ENCODE measurements at regions not wholly inside any gene's neighbourhood (a gene's known extent, or its start where the extent isn't known, plus 50 kb on each side); places are given as distances from the start of the nearest gene placed in this dataset.

- H3K4me3 ChIP-seq (ENCODE audit: control insufficient read depth, low read depth, low read length): no peak overlapping the region
- no peak for TF ChIP-seq CTCF (IDR thresholded peaks at IDR 0.05; ENCODE audit: control insufficient read depth, insufficient read depth, low read depth, low read length, missing control alignments)
- no peak for DNase-seq (ENCODE audit: low read depth)
Measured at GRCh38 chr4:79756140-79756895, 316.7 kb downstream of the ANTXR2 start.

- TF ChIP-seq CTCF (IDR thresholded peaks at IDR 0.05; ENCODE audit: control insufficient read depth, insufficient read depth, low read depth, low read length, missing control alignments): no peak
- no peak overlapping the region for H3K4me3 ChIP-seq (ENCODE audit: control insufficient read depth, low read depth, low read length)
- no peak for DNase-seq (ENCODE audit: low read depth)
Measured at GRCh38 chr4:79748835-79749234, 324.2 kb downstream of the ANTXR2 start.

GRCh38 chr4:79747252-79747651, 325.8 kb downstream of the ANTXR2 start:
- no peak for DNase-seq (ENCODE audit: low read depth)
- H3K4me3 ChIP-seq (ENCODE audit: control insufficient read depth, low read depth, low read length): no peak overlapping the region
- TF ChIP-seq CTCF (IDR thresholded peaks at IDR 0.05; ENCODE audit: control insufficient read depth, insufficient read depth, low read depth, low read length, missing control alignments): no peak

GRCh38 chr4:79743014-79743413, 330.0 kb downstream of the ANTXR2 start:
- no peak for TF ChIP-seq CTCF (IDR thresholded peaks at IDR 0.05; ENCODE audit: control insufficient read depth, insufficient read depth, low read depth, low read length, missing control alignments)
- H3K4me3 ChIP-seq (ENCODE audit: control insufficient read depth, low read depth, low read length): no peak overlapping the region
- no peak for DNase-seq (ENCODE audit: low read depth)

- DNase-seq (ENCODE audit: low read depth): no peak
- no peak for TF ChIP-seq CTCF (IDR thresholded peaks at IDR 0.05; ENCODE audit: control insufficient read depth, insufficient read depth, low read depth, low read length, missing control alignments)
- H3K4me3 ChIP-seq (ENCODE audit: control insufficient read depth, low read depth, low read length): no peak overlapping the region
Measured at GRCh38 chr4:79739912-79740311, 331.9 kb upstream of the GK2 start.

- no peak for TF ChIP-seq CTCF (IDR thresholded peaks at IDR 0.05; ENCODE audit: control insufficient read depth, insufficient read depth, low read depth, low read length, missing control alignments)
- no peak for DNase-seq (ENCODE audit: low read depth)
Measured at GRCh38 chr4:79723507-79723906, 315.5 kb upstream of the GK2 start.

More at GRCh38 chr4:79723507-79723906, 315.5 kb upstream of the GK2 start:
- no peak overlapping the region for H3K4me3 ChIP-seq (ENCODE audit: control insufficient read depth, low read depth, low read length)
